NCI-H2171 treated with DMSO at 0.1 percent for 48 hours (cell line): ENCODE measurements at regions not wholly inside any gene's neighbourhood (a gene's known extent, or its start where the extent isn't known, plus 50 kb on each side); places are given as distances from the start of the nearest gene placed in this dataset.
A peak's percentile ranks its signal among the peaks of the same experiment; 100 is the strongest.

Source experiments
- DNase-seq: peaks from one replicate; lab custom pipeline; 2025; lab: John Stamatoyannopoulos, UW

DNA sequence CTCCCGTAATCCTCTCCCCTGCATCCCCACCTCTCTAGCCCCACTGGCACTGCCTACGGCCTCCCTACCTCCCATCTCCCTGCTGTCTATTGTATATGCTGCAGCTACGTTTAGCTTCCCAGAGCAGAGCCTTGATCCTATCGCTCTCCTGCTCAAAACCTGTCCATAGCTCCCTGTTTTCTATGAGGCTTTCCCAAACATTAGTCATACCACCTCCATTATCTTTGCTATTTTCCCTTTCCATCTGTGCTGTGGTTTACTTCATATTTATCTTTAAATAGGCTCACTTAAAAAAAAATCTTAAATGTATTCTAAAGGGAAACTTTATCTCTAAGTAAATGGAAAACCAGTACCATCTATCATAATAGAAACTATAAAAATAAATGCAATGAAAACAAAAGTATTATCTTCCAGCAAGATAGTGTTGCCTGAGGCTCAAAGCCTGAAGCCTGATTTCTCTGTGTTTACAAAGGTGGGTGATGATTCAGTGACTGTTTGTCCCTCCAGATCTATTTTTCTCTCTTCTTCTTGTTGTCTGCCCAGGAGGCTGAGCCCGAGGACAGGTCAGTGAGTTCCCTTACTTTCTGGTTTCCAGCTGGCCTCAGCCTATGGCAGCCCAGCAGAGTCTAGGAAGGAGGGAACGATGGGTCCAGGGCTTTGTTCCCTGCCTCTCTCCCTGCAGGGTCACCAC is 397.1 kb upstream of the CFAP20DC start:
- DNase-seq: no peak

DNA sequence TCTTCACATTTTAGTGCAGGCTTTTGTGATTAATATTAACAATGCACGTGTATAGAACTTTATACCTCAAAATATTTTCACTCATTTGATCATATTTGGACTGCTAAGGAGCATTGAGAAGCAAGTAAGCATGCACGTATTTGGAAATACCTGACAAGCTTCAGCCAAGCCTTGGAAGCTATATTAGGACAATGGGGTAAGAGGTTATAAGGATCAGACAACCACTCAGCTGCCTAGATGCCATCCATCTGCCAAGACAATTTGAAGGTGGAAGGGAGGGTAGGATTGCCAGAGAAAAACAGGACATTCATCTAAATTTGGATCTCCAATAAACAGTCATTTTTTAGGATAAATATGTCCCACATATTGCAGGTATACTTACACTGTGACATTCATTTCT is 394.9 kb upstream of the CFAP20DC start:
- DNase-seq: no peak

DNA sequence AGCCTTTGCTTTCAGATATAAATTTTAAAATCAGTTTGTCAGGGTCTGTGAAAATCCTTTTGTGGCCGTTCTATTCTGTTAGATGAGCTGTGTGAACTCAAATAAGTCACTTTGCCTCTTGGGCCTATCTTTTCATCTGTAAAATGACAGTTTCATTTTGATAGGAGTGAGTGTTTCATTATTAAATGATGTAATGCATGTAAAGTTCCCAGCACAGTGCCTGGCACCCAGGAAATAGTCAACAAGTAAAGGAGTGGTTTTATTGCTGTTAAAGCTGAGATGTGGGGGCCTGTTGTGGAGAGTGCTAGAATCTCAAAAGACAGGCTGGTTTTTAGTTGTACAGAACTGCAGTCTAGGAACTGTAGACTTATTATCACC is 394.5 kb upstream of the CFAP20DC start:
- DNase-seq: no peak

DNA sequence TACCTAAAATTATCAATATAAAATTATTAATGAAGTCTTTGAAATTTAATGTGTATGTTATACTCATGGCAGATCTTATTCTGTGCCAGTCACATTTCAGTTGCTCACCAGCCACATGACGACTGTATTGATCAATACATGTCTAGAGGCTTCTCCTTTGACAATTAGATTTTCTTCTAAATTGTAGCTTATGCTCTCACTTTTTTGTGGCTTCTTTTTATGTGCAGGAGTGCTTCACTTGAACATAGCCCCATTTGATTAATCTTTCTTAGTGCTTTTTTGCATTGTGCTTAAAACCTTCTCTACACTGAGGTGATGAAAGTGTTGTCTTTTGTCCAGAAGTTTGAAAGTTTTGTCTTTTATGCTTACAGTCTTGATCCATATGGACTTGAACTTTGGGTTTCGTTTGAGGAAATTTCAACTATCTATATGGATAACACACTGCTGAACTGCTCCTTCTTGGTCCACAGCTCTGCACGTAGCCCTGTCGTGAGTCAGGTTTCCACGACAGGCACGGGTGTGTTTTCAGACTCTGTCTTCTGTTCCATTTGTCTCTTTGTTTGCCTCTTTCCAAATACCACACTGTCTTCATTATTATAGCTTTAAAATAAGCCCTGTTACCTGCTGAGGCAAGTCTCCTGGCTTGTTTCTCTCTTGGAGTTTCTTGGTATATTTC is 393.9 kb upstream of the CFAP20DC start:
- no peak for DNase-seq

DNA sequence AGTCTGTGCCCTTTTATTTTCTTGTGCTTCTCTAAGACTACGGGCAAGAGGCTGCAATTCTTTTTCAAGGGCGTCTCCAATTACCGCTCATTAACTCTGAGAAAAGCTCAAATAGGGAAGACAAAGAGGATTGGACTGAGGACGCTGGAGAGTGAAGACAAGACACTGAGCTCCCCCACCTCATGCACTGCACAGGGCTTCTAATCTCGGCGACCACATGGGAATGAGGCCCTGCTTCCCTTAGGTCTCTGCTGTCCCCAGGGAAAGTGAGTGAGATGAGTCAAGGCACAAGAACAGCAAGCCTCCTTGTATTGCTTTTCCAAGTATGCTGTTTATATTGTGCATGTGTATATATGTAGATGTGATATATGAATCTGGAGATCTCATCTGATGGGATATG is 392.2 kb upstream of the CFAP20DC start:
- peak; percentile 39 for DNase-seq

DNA sequence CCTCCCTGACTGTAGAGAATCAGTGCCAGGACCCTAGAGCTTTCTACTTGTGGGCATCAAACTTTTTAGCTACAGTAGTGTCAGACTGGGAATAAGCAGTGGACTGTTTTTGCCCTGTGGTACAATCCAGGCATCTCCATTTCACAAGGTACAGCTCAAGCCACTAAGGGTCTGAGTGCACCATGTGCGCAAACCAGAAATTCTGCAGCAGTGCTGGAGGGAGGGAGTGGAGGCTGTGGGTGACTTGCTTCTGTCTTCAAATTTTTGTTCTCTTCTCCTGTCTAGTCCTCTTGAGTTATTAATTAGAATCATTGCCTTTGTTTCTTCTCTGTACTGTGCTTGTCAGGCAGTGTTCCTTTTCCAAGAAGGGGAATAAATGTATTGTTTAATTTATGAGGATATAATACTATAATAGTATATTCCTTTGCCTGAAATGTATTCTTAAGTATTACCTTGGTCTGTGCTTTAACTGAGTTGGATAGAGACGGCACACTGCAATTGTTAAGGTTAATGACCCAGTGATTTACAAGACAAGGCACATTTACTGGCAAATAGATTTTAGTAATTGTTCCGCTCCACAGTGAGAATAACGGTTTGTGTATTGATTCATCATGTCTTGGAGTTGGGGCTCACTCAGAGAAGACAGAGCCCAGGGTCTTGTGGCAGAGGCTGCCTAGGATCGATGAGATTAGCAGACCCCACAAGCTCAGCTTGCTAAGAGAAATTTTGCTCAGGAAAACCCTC is 390.6 kb upstream of the CFAP20DC start:
- no peak for DNase-seq

DNA sequence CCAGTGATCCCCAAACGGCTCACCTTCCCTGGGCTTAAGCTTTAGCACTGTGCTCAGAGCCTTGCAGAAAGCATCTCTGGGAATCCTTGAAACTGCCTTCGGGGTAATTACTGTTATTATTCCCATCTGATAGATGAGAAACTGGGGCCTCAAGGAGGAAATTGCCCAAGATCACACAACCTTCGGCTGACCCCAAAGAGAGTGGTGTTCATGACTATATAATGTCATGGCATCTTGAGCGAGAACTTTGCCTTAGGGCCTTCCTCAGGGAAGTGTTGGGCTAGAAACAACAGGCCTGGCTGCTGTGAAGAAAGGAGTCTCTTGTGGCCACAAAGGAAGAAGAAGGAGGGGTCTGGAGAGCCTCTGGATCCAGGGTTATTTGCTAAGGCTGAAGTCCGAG is 388.7 kb upstream of the CFAP20DC start:
- DNase-seq: no peak

DNA sequence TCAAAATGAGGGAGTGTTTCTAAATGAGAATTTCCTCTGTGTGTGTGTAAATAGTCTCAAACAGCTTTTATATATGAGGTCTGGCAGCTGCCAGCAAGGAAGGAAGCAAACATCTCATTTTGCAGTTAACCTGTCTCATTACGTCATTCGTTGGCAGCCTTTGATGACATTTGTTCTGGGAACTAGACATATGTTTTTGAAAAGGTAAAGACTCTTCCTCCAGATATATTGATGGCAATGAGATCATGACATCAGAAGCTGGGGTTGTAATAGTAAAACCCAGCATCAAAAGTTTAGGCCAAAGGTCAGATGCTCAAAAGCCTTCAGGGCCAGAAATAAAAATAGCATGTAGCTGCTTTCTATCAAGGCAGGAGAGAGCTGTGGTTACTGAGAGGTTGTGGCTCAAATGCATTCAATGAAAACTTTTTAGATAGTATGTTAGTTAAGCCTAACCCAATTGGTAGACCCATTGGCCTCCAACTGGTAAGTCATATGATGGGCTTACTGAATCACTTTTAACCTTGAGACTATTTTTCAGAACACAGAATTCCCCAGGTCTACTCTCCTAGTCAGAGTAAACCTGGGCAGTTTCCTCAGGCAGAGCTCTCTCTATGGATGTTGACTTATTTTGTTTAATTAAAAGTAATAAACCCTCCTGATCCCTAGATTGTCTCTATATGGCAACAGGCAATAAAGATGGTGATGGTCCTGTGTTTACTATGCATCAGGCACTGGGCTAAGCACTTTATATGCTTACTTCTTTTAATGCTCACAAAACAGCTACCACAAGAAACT is 386.5 kb upstream of the CFAP20DC start:
- no peak for DNase-seq

DNA sequence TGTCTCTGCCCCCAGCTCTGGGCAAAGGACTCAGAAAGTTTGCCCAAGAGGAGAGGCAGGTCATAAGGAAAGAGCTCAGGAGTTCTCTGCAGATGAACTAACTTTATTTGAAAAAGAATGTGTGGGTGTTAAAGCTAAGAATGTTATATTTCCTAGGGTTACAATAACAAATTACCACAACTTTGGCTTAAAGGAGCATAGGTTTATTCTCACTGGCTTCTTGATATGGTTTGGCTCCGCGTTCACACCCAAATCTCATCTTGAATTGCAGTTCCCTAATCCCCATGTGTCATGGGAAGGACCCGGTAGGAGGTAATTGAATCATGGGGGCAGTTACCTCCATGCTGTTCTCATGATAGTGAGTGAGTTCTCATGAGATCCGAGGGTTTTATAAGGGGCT is 383.7 kb upstream of the CFAP20DC start:
- no peak for DNase-seq

DNA sequence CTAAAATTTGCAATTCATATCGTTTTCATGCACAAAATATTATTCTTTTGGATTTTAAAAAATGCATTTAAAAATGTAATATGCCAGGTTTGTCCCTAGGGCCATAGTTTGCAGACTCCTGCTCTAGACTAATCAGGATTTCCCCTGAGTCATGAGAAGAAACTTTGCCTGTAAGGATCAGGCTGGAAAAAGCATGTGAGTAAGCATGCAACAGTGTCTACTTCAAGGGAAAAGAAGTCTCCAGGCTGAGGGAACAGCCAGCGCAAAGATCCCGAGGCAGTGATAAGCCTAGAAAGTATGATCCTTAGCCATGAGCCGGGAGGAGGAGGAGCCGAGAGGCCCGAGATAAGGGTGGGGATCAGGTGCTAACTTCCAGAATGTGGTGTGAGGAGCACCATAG is 382.8 kb upstream of the CFAP20DC start:
- DNase-seq: no peak

DNA sequence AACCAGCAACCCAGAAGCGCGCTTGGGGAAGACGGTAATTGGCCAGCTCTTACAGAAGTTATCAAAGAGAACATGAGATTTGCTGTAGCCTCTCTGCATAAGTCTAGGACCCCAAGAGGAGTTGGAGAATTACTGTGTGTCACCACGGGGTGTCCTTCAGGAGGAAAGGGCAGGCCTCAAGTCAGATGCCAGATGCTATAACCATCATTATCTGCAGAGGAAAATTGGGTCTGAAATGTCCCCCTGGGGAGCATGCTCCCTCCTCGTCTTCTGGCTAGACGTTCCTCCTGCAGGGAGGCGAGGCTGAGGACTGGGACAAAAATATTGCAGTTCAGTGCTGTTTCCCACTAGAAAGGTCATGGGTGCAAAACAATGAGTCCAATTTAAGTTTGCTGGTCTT is 380.5 kb upstream of the CFAP20DC start:
- DNase-seq: peak; percentile 22

DNA sequence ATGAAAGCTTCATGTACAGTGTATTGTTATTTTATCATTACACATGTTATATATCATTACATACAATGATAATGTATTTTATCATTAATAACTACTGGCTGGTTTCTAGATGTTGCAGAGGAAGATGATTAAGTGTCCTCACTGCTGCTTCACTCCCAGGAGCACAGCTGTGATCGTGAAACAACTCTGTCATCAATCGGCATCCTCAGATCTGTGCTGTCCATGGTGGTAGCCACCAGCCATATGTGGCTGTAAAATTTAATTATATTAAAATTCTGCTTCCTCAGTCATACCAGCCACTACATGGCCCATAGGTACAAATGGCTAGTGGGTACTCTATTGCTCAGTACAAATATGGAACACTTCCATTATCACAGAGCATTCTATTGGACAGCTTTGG is 379.4 kb upstream of the CFAP20DC start:
- no peak for DNase-seq

DNA sequence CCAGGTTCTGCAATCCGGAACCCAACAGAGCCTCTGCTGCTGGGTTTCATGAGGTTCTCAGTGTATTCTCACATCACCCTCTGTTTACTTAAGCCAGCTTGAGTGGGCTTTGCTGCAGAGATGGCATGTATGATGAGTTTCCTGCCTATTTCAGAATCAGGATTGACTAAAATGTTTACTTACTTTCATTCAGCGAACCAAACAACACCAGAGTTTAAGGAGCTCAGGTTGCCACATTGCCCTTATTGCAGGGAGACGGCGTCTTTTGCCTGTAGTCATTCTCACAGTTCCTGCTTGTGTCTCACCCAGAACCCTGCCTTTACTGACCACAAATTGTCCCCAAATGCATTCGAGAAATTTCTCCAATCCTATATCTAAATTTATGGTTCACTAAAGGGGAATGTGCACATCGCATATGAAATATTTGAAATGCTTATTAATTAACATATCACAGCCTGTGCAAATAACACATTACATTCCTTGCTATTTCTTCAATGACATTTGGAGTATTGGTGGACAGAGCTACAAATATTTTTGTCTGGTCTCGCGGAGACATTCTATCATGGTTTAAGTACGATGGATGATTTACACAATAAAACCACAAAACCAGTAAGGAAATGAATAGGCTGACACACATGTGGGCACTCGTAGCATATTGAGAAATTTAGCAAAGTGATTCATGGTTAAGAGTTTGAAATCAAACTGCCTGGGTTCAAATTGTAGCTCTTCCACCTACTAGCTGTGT is 377.2 kb upstream of the CFAP20DC start:
- no peak for DNase-seq

DNA sequence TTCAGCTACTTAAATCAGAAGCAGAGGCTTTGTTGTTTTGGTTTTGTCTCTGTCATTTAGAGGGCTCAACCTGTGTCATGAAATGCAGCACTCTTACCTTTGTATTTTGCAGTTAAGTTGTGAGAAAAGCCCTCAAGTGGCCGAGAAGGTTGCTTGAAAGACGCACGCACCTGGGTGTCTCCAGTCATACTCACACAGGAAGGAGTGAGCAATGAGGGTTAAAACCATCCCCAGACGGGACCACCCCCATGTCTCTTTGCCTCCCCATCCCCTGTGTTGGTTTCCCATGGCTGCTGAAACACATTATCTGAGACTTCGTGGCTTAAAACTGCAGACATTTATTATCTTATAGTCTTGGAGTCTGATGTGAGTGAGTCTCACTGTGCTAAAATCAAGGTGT is 376.1 kb upstream of the CFAP20DC start:
- DNase-seq: no peak

DNA sequence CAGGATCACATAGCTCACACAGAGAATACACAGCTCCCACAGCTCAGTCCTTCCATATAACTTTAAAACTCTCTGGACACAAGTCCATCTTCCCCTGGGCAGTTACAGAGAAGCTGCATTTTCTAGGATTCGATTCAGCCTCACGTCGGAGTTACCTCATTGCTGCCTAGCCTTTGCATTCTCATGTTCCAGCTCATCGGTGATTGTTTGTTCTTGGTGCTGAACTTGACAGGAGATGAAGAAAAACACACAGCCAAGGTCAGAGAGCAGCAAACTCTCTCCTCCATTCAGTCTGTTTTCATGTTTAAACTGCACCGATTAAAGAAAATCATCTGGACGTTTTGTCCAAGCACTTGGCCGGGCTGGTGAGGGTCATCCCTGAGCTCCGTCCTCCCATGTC is 375.5 kb upstream of the CFAP20DC start:
- no peak for DNase-seq

DNA sequence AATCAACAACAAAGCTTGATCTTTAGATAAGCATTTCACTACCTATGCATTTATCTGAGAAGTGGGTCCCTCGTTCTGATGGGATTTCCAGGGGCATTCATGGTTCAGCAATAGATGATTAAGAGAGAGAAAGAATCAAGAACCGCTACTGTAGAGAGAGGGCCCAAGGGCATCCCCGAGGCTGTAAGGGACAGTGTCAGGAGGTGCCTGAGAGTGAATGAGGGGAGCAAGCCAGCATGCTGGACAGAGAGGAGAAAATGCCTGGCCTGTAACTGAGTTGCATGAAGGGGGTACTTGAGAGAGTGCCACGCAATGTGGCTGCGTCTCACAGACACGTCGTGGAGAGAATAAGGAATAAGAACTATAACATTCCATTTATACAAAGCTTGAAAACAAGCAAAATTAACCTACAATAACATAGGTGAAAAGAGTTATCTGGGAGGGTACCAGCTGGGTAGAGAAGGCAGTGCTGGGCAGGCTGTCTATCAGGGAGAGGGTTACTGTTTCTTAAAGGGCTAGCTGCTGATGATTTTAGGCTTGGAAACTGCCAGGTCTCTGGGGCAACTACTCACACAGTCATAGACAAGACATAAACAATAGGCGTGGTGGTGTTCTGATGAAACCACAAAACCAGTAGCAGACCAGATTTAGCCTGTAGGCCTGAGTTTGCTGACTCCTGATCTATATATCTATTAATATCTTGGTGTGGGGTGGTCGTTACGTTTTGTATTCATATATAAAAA is 374.6 kb upstream of the CFAP20DC start:
- DNase-seq: no peak

DNA sequence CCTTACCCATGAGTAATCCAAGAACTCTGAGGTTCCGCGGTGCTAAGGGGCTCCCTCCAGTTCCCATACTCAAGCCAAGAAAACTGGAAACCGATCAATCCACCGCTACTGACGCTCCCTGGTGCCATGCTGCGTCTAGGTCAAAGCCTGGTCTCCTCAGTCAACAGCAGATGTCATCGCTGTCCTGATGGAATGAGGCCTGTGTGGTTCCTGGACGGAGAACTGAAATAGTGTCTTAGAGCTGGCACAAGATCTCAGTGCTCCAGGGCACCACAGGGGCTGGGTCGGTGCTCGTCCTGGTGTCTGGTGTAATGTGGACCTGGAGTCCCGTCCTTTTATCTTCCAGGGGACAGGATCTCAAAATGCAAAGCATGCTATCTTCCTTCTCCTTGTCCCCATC is 373.9 kb upstream of the CFAP20DC start:
- DNase-seq: no peak

DNA sequence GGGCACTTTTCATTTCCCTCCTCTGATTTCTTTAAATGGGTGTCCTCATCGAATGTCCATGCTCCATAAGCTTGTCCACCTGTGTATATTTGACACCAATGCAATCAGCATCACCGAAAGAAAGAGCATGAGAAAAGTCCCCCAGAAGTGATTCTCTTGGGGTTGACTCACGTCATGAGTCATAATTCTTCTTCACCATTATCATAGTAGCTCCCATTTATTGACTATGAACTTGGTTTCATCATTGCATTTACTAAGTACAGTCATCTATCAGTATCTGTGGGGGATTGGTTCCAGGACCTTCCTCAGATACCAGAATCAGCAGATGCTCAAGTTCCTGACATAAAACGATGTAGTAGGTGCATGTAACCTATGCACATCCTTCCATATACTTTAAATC is 372.5 kb upstream of the CFAP20DC start:
- no peak for DNase-seq

DNA sequence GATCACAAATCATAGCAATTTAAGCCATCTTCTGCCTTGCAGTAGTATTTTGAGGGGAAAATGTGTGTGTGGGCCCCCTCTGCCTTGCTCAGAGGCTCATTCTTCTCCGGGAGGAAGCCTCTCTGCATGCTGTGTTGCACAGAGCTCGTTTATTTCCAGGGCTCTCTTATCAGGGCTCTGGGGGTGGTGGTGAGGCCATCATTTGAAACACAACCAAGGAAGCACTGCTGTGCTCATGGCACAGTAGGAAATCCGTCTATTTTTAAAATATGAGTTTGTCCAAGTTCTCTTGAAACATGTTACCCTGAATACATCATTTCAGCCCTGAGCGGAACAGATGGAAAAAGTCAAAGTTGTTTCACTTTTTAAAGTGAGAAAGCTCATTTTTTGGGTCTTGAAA is 369.0 kb upstream of the CFAP20DC start:
- no peak for DNase-seq

DNA sequence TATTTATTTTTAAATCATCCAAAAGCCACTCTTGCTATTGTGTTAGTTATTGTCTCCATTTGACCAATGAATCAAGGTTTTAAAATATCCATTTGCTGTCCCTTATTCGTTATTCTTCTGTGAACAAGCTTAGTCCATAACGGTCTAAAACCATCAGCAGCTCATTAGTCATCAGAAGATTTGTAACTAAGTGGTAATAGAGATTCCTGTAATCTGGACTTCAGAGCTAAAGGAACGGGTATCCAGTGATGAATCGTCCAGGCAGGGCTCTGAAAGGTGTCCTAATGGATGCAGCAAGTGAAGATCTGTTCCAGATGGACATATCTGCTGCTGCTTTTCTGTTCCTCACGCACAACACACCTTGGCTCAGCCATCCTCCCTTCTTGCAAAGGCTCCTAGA is 362.7 kb upstream of the CFAP20DC start:
- DNase-seq: no peak

DNA sequence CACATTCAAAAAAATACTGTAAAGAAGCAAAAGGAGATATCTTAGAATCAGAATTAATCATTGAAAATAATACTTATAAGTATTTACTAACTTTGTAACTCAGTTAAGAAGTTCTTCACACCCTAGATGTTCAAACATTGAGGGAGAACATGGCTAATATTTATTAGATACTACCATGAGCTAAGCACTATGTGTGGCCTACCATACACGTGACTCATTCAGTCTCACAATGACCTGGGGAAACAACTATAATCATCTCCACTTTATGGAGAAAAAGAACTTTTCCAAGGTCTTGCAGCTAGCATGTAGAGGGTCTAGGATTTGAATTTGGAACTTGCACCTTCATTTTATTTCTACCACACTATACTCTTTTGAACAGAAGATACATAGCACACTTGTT is 361.9 kb upstream of the CFAP20DC start:
- DNase-seq: no peak
